ENCODE measurements at regions not wholly inside any gene's neighbourhood (a gene's known extent, or its start where the extent isn't known, plus 50 kb on each side); places are given as distances from the start of the nearest gene placed in this dataset.

DNA sequence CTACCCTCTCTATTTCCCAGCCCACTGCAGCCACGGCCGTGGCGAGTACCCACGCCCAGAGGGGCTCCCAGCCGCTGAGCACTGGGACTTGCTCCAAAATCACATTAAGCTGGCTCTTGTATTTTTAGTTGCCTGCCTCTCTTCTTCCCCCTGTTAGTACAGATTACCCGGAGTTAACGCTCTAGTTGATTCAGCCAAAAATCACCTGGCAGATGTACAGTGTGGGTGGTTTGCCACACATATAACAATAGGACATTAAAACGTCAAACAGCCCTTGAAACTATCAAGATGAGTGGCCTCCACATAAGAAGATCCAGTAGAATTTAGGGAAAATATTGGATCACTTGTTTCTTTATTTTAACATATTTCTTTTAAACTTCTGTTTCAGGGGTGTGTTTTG, 268.8 kb upstream of the PRDM1 start:
- no peak for DNase-seq (ENCODE audit: low read depth)
- TF ChIP-seq, protein P1, sequence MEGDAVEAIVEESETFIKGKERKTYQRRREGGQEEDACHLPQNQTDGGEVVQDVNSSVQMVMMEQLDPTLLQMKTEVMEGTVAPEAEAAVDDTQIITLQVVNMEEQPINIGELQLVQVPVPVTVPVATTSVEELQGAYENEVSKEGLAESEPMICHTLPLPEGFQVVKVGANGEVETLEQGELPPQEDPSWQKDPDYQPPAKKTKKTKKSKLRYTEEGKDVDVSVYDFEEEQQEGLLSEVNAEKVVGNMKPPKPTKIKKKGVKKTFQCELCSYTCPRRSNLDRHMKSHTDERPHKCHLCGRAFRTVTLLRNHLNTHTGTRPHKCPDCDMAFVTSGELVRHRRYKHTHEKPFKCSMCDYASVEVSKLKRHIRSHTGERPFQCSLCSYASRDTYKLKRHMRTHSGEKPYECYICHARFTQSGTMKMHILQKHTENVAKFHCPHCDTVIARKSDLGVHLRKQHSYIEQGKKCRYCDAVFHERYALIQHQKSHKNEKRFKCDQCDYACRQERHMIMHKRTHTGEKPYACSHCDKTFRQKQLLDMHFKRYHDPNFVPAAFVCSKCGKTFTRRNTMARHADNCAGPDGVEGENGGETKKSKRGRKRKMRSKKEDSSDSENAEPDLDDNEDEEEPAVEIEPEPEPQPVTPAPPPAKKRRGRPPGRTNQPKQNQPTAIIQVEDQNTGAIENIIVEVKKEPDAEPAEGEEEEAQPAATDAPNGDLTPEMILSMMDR (IDR thresholded peaks at IDR 0.05; ENCODE audit: low read length, missing control alignments) = no peak
- H3K4me3 ChIP-seq (replicated peaks; ENCODE audit: low read depth, low read length) = no peak overlapping the region

DNA sequence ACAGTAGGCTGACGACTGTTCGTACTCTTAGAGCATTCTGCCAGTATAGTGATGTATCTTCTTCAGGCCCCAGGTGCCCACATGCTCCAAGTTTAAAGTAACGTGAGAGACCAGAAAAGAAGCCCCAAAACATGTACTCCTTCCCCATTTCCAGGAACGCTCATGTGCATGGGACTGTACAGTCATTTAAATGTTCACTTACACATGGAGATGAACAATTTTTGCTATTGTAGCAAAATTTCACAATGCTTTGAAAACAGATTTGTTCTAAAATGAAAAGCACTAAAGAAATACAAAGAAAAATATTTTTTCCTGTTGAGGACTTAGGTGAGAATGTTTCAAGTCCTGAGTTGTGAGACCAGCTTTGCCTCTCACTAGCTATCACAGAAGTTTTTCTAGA, 269.3 kb upstream of the PRDM1 start:
- TF ChIP-seq, protein P1 (IDR thresholded peaks at IDR 0.05; ENCODE audit: low read length, missing control alignments) = no peak
- no peak for DNase-seq (ENCODE audit: low read depth)

DNA sequence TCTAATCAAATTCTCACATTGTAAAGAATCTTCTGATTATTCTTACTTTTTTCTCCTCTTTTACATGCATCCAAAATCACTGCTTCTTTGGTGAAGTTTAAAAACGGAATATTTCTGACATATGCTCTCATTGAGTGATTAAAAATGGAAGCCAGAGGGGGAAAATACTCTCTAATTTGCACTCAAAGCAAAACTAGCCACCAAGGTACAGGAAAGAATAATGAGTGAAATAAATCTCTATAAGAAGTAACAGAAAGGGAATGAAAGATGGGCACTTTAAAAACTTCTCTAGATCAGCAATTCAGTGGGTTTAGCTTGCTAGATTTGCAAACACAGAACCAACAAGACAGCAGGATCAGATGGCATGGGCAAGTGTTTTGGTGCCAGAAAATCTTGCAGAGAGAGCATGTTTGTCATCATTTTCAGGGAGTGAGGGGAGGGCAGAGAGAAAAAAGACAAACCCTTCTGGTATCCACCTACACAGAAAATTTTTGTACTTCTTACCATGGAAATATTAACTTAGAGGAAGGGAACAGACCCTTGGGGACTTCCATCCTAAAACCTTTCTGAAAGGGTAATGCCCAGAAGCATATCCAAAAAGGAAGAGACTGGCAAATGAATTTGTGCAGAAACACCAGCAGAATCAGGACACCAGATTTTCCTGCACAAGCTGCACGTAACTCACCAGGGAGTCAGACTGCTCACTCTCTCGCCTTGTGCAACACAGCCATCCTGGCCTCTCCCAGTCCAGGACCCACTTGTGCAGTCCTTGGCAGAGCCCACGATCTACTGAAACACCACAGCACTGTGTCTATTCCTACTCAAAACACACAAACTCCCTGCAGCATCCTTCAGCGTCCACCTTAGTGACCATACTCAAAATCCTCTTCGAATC, 270.2 kb upstream of the PRDM1 start:
- TF ChIP-seq, protein P1 (IDR thresholded peaks at IDR 0.05; ENCODE audit: low read length, missing control alignments) = no peak
- DNase-seq (ENCODE audit: low read depth) = no peak
- H3K4me3 ChIP-seq (replicated peaks; ENCODE audit: low read depth, low read length) = no peak overlapping the region

More for the DNA sequence above, 269.3 kb upstream of the PRDM1 start:
- no peak overlapping the region for H3K4me3 ChIP-seq (replicated peaks; ENCODE audit: low read depth, low read length)

DNA sequence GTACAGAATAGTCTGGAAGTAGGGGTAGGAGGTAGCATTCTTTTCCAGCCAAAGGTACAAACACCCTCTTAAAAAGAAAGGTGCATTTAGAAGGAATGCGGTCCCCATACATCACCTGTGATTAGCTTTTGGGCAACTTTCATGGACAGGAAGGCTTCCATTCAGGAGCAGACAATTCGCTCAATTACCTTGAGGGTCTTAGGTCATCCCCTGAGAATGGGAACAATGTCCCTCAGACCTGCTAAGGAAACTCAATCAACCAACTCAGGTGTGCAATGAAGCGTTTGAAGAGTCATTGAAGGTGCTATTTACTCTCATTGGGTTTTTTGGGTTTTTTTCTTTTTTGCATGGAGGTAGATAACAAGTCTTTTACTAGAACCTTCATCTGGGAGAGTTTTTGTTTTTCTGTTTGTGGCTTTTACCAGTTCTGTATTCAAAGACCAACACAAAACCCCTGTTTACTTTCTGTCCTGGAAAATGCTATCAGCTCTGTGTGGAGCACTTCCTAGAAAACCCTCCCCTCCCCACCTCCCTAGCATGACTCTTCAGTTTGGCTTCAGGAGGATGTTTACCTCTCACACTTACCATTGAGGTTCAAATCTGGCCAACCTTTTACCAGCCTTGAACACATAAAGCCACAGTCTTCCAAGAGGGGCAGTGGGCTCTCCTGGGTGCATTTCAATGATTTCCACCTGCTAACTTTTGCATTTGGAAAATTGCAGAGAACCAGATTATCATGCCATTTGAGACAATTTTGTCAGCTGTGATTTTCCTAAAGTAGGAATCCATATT, 271.2 kb upstream of the PRDM1 start:
- no peak overlapping the region for H3K4me3 ChIP-seq (replicated peaks; ENCODE audit: low read depth, low read length)
- TF ChIP-seq, protein P1 (IDR thresholded peaks at IDR 0.05; ENCODE audit: low read length, missing control alignments) = no peak
- no peak for DNase-seq (ENCODE audit: low read depth)

DNA sequence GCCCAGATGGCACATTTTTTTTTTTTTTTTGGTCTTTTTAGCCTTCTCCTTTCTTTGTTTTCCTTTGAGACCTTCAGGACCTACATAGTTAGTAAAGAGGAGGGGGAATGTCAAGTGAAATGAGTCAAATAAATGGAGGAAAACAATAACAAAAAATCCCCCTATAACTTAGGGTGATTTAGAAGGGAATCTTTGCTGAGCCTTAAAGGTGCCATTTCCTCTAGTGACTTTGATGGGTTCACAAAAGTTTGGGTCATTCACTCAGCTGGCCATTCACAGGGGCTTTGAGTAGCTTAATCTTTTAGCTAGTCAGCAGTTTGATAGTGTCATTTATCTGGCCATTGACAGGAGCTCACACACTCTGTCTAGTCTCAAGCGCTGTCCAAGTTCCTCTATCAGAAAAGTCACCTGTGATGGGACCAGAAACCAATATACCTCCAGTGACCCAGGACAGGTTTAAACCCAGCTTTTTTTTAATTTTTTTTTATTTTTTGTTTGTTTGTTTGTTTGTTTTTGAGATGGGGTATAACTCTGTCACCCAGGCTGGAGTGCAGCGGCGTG, 275.1 kb upstream of the PRDM1 start:
- DNase-seq (ENCODE audit: low read depth) = no peak
- no peak overlapping the region for H3K4me3 ChIP-seq (replicated peaks; ENCODE audit: low read depth, low read length)
- TF ChIP-seq, protein P1 (IDR thresholded peaks at IDR 0.05; ENCODE audit: low read length, missing control alignments) = no peak

DNA sequence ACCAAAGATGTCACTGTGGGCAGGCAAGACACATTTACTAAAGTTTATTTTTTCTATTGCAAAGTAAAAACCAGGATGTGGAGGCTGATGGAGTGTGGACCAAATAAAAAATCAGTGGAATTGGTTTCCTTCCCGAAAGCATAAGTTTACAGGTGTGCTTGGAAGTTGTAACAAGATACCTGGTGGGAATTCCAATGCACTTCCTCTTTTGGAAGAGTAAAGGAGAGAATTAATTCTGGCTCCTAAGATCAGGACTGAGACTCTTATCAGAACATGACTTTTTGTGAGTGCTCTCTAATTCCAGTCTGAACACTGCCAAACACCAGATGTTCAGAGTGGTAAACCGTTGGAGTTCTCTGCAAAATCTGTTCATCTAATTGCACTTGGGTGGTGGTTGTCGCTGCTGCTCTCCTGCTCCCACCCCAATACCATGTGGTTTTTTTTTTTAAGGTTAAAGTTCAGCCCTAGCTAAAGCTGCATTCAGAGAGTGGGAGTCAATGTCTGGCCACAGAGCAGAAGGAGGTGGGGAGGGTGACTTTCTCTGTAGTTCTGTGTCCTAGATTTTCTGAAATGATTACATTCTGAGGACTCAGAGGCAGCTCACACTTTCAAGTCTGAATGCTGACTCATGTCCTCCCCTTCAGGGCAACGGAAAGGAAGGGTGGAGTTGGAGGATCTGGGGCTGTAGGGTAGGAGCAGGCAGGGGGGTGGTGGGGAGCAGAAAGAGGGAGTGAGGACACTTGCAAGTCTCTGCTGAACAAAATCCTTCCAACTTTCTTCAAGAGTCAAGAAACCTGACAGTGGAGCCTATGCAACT, 275.8 kb upstream of the PRDM1 start:
- peak; percentile 38 for DNase-seq (ENCODE audit: low read depth)
- no peak overlapping the region for H3K4me3 ChIP-seq (replicated peaks; ENCODE audit: low read depth, low read length)
- TF ChIP-seq, protein P1 (IDR thresholded peaks at IDR 0.05; ENCODE audit: low read length, missing control alignments) = no peak

All from fibroblast of pulmonary artery (primary cell).